ENCODE measurements at regions not wholly inside any gene's neighbourhood (a gene's known extent, or its start where the extent isn't known, plus 50 kb on each side); places are given as distances from the start of the nearest gene placed in this dataset.

- TF ChIP-seq CTCF (conservative IDR thresholded peaks at IDR 0.05; ENCODE audit: low read depth, low read length): no peak
- no peak for TF ChIP-seq EZH2 (IDR thresholded peaks at IDR 0.05; ENCODE audit: low read length, unreplicated experiment)
Measured at GRCh38 chr13:77480066-77480465, 55.4 kb upstream of the SCEL start.

All from PC-3 (cell line).